HEK293T (cell line): ENCODE measurements at regions not wholly inside any gene's neighbourhood (a gene's known extent, or its start where the extent isn't known, plus 50 kb on each side); places are given as distances from the start of the nearest gene placed in this dataset.

ENCODE experiments used
- ARNT ChIP-seq: fragments of 450-650 bp; IDR thresholded peaks from 2 replicates; pipeline ENCODE4 v1.6.1; 2017; ENCODE audit warnings: mild to moderate bottlenecking
- BHLHE40 ChIP-seq: fragments of 450-650 bp; IDR thresholded peaks from 2 replicates; pipeline ENCODE4 v1.6.1; 2016; ENCODE audit warnings: mild to moderate bottlenecking, moderate library complexity, borderline replicate concordance
- CTBP1 ChIP-seq: fragments of 450-650 bp; IDR thresholded peaks from 2 replicates; pipeline ENCODE4 v1.6.1; 2016; ENCODE audit warnings: borderline replicate concordance
- ELF4 ChIP-seq: fragments of 450-650 bp; IDR thresholded peaks from 2 replicates; pipeline ENCODE4 v1.6.1; 2017; ENCODE audit warnings: antibody characterized with exemption
- FOXA1 ChIP-seq: fragments of 450-650 bp; IDR thresholded peaks from 2 replicates; pipeline ENCODE4 v1.6.1; 2016; ENCODE audit warnings: mild to moderate bottlenecking
- FOXK2 ChIP-seq: fragments of 450-650 bp; IDR thresholded peaks from 2 replicates; pipeline ENCODE4 v1.6.1; 2016; ENCODE audit warnings: mild to moderate bottlenecking
- FOXM1 ChIP-seq: fragments of 450-650 bp; IDR thresholded peaks from 2 replicates; pipeline ENCODE4 v1.6.1; 2017; ENCODE audit warnings: mild to moderate bottlenecking, borderline replicate concordance
- L3MBTL2 ChIP-seq: fragments of 450-650 bp; conservative IDR thresholded peaks from 2 replicates; pipeline ENCODE4 v1.6.1; 2016; ENCODE audit warnings: mild to moderate bottlenecking
- LEF1 ChIP-seq: fragments of 450-650 bp; IDR thresholded peaks from 2 replicates; pipeline ENCODE4 v1.6.1; 2017; ENCODE audit warnings: mild to moderate bottlenecking, borderline replicate concordance
- PKNOX1 ChIP-seq: fragments of 450-650 bp; IDR thresholded peaks from 2 replicates; pipeline ENCODE4 v1.6.1; 2016
- SP1 ChIP-seq: fragments of 450-650 bp; IDR thresholded peaks from 2 replicates; pipeline ENCODE4 v1.6.1; 2017
- SUZ12 ChIP-seq: fragments of 450-650 bp; IDR thresholded peaks from 2 replicates; pipeline ENCODE4 v1.6.1; 2016; ENCODE audit warnings: mild to moderate bottlenecking
- TARDBP ChIP-seq: fragments of 450-650 bp; IDR thresholded peaks from 2 replicates; pipeline ENCODE4 v1.6.1; 2016
- ZNF384 ChIP-seq: fragments of 450-650 bp; IDR thresholded peaks from 2 replicates; pipeline ENCODE4 v1.6.1; 2016

- no peak for TF ChIP-seq SUZ12
- TF ChIP-seq FOXK2 = no peak
- no peak for TF ChIP-seq FOXM1
- no peak for TF ChIP-seq ELF4
- TF ChIP-seq BHLHE40 = no peak
- TF ChIP-seq ARNT = no peak
- TF ChIP-seq SP1 = no peak
- TF ChIP-seq TARDBP = no peak
- no peak for TF ChIP-seq FOXA1
- TF ChIP-seq CTBP1 = no peak
- TF ChIP-seq ZNF384 = no peak
- TF ChIP-seq LEF1 = no peak
- TF ChIP-seq PKNOX1 = no peak
- TF ChIP-seq L3MBTL2 = no peak
Observed at GRCh38 chr13:73662833-73663232, 471.4 kb downstream of the KLF12 start.
